ENCODE measurements at regions not wholly inside any gene's neighbourhood (a gene's known extent, or its start where the extent isn't known, plus 50 kb on each side); places are given as distances from the start of the nearest gene placed in this dataset.

GRCh38 chr12:70045036-70045435 lies 198.2 kb upstream of the CNOT2 start:
- intact Hi-C loops (cut with DNase I), result no loop called here
- no peak overlapping the region for H3K4me3 ChIP-seq (ENCODE audit: low read length)
- WGBS, result 42% methylated on average over 3 of the region's 3 CpGs
- H3K27ac ChIP-seq (ENCODE audit: low read length), result no peak overlapping the region
- H3K9me3 ChIP-seq (ENCODE audit: control insufficient read depth, low read length), result no peaks in the 10 kb centered on the region
- ATAC-seq, result no peak
- H3K4me1 ChIP-seq (ENCODE audit: control insufficient read depth, insufficient read depth, low read length), result peaks cover 5% of the 10 kb centered on the region
- no peaks in the 10 kb centered on the region for H3K27me3 ChIP-seq (ENCODE audit: control insufficient read depth, insufficient read depth)
- no peak for DNase-seq

- Histone ChIP-seq H3K27me3 (ENCODE audit: control insufficient read depth, insufficient read depth) (no peaks in the 10 kb centered on the region), H3K4me1 (ENCODE audit: control insufficient read depth, insufficient read depth, low read length) (peaks cover 5% of the 10 kb centered on the region), H3K4me3 (ENCODE audit: low read length) (no peak overlapping the region), H3K9me3 (ENCODE audit: control insufficient read depth, low read length) (no peaks in the 10 kb centered on the region), H3K27ac (ENCODE audit: low read length) (no peak overlapping the region)
- intact Hi-C loops (cut with DNase I), result no loop called here
- 74% methylated on average over 4 of the region's 4 CpGs for WGBS
- ATAC-seq, result no peak
- DNase-seq, result no peak
Measured at GRCh38 chr12:70045514-70045913, 197.7 kb upstream of the CNOT2 start.

DNA sequence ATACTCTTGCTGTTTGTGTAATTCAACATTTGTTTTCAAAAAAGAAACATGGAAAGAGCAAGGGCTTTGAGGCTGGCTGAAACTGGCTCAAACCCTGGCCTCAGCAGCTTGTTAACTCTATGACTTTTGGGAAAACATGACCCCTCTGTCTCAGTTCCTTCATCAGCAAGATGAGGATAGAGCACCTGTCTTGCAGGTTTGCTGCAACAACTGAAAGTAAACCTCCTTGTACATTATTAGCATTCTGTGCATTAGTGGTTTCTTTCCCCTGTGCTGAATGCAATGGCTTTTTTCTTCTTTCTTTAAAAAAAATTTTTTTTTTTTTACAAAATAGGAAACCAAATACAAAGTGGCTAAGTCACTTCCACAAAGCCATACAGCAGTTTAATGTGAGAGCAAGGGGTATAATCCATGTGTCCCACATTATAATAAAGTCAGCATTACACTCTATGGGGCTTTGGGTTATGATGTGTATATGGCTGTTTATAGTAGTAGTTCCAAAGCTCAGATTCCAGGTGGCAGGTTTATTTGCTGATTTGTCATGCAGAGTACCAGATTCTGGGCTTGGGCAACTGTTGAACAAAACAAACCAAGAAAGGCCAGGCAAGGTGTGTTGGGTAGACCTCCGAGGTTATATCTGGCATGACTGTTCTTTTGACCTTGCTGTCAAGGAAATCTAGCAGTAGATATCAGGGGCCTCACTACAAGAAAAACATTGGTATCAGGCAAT lies 194.5 kb upstream of the CNOT2 start:
- no peaks in the 10 kb centered on the region for H3K27me3 ChIP-seq (ENCODE audit: control insufficient read depth, insufficient read depth)
- H3K9me3 ChIP-seq (ENCODE audit: control insufficient read depth, low read length), result no peaks in the 10 kb centered on the region
- DNase-seq (no peak), ATAC-seq (no peak)
- no peak overlapping the region for H3K4me3 ChIP-seq (ENCODE audit: low read length)
- intact Hi-C loops (cut with DNase I), result no loop called here
- WGBS, result 74% methylated on average over 1 of the region's 1 CpG
- peaks cover 1% of the 10 kb centered on the region for H3K4me1 ChIP-seq (ENCODE audit: control insufficient read depth, insufficient read depth, low read length)
- no peak overlapping the region for H3K27ac ChIP-seq (ENCODE audit: low read length)

DNA sequence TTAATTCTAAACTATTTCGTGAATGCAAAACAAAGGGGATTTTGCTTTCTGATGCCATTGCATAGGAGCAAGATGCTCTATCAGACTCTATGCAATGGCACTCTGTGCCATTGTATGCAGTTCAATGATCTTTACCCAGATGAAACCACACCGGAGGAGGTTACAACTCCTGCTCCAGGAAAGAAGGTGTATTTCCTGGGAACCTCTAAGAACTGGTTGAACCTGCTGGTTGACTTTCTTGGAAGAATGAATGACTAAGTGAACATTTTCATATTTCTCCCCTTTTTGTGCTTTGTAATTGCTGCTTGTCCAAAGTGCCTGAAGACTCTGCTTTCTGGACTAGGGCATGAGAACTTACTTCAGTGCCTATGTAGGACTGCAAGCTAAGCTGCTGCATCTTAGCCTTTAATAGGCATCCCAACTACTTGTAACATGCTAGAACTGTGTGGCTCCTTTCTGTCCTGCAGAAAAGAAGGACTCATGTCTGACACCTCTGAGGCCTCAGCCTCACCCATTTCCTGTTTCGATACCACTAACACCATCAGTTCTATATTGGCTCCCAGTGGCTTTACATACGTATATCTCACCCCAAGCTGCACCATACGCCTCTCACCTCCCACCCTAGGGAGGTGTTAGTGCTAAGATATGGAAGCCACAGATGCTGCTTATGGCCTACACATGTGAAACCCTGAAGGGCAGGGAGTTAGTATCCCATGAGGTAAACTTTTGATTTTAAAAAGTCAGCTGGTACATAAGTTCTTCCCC lies 193.5 kb upstream of the CNOT2 start:
- intact Hi-C loops (cut with DNase I), result no loop called here
- no peak for ATAC-seq
- H3K27ac ChIP-seq (ENCODE audit: low read length), result no peak overlapping the region

GRCh38 chr12:70052476-70052875 lies 190.8 kb upstream of the CNOT2 start:
- no peak overlapping the region for H3K4me3 ChIP-seq (ENCODE audit: low read length)
- no peak for DNase-seq
- no peaks in the 10 kb centered on the region for H3K27me3 ChIP-seq (ENCODE audit: control insufficient read depth, insufficient read depth)
- intact Hi-C loops (cut with DNase I), result no loop called here
- ATAC-seq, result no peak
- H3K4me1 ChIP-seq (ENCODE audit: control insufficient read depth, insufficient read depth, low read length), result no peaks in the 10 kb centered on the region
- no peaks in the 10 kb centered on the region for H3K9me3 ChIP-seq (ENCODE audit: control insufficient read depth, low read length)
- H3K27ac ChIP-seq (ENCODE audit: low read length), result no peak overlapping the region
- 77% methylated on average over 1 of the region's 1 CpG for whole genome bisulfite sequencing

More for the DNA sequence above, 193.5 kb upstream of the CNOT2 start:
- H3K9me3 ChIP-seq (ENCODE audit: control insufficient read depth, low read length), result no peaks in the 10 kb centered on the region
- WGBS, result 71% methylated on average over 5 of the region's 5 CpGs
- no peaks in the 10 kb centered on the region for H3K4me1 ChIP-seq (ENCODE audit: control insufficient read depth, insufficient read depth, low read length)
- no peak for DNase-seq
- H3K4me3 ChIP-seq (ENCODE audit: low read length), result no peak overlapping the region
- no peaks in the 10 kb centered on the region for H3K27me3 ChIP-seq (ENCODE audit: control insufficient read depth, insufficient read depth)

GRCh38 chr12:70052931-70053497 lies 190.2 kb upstream of the CNOT2 start:
- intact Hi-C loops (cut with DNase I), result no loop called here
- H3K9me3 ChIP-seq (ENCODE audit: control insufficient read depth, low read length), result no peaks in the 10 kb centered on the region
- DNase-seq (peak in 2 of 3 donors; percentile 12 to 44), ATAC-seq (peak; percentile 97 to 98)
- WGBS, result 51% methylated on average over 4 of the region's 4 CpGs
- no peak overlapping the region for H3K27ac ChIP-seq (ENCODE audit: low read length)
- H3K4me3 ChIP-seq (ENCODE audit: low read length), result no peak overlapping the region
- no peaks in the 10 kb centered on the region for H3K27me3 ChIP-seq (ENCODE audit: control insufficient read depth, insufficient read depth)
- no peaks in the 10 kb centered on the region for H3K4me1 ChIP-seq (ENCODE audit: control insufficient read depth, insufficient read depth, low read length)

DNA sequence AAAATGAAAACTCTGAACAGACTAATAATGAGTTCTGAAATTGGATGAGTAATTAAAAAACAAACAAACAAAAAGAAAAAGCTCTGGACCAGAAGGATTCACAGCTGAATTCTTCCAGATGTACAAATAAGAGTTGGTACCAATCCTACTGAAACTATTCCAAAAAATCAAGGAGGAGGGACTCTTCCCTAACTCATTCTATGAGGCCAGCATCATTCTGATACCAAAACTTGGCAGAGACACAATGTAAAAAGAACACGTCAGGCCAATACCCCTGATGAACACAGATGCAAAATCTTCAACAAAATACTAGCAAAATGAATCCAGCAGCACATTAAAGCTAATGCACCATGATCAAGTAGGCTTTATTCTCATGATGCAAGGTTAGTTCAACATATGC lies 183.9 kb upstream of the CNOT2 start:
- no peak for ATAC-seq
- H3K27ac ChIP-seq (ENCODE audit: low read length), result no peak overlapping the region
- no peaks in the 10 kb centered on the region for H3K4me1 ChIP-seq (ENCODE audit: control insufficient read depth, insufficient read depth, low read length)
- intact Hi-C loops (cut with DNase I), result no loop called here
- no peak overlapping the region for H3K4me3 ChIP-seq (ENCODE audit: low read length)
- H3K9me3 ChIP-seq (ENCODE audit: control insufficient read depth, low read length), result no peaks in the 10 kb centered on the region
- no peak for DNase-seq
- H3K27me3 ChIP-seq (ENCODE audit: control insufficient read depth, insufficient read depth), result no peaks in the 10 kb centered on the region
- WGBS, result 25% methylated on average over 1 of the region's 1 CpG

DNA sequence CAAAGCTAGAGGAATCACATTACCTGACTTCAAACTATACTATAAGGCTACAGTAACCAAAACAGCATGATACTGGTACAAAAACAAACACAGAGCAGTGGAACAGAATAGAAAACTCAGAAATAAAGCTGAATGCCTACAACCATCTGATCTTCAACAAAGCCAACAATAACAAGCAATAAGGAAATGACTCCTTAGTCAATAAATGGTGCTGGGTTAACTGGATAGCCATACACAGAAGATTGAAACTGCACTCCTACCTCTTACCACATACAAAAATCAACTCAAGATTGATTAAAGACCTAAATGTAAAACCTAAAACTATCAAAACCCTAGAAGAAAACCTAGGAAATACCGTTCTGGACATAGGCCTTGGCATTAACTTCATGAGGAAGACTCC lies 182.6 kb upstream of the CNOT2 start:
- Histone ChIP-seq H3K9me3 (ENCODE audit: control insufficient read depth, low read length) (no peaks in the 10 kb centered on the region), H3K4me1 (ENCODE audit: control insufficient read depth, insufficient read depth, low read length) (peaks cover 2% of the 10 kb centered on the region), H3K4me3 (ENCODE audit: low read length) (no peak overlapping the region), H3K27me3 (ENCODE audit: control insufficient read depth, insufficient read depth) (no peaks in the 10 kb centered on the region), H3K27ac (ENCODE audit: low read length) (no peak overlapping the region)
- intact Hi-C loops (cut with DNase I), result no loop called here
- DNase-seq, result no peak
- no peak for ATAC-seq
- 84% methylated on average over 1 of the region's 1 CpG for WGBS

GRCh38 chr12:70068743-70069142 lies 174.5 kb upstream of the CNOT2 start:
- Histone ChIP-seq H3K4me1 (ENCODE audit: control insufficient read depth, insufficient read depth, low read length) (peaks cover 2% of the 10 kb centered on the region), H3K4me3 (ENCODE audit: low read length) (no peak overlapping the region), H3K27ac (ENCODE audit: low read length) (no peak overlapping the region), H3K27me3 (ENCODE audit: control insufficient read depth, insufficient read depth) (no peaks in the 10 kb centered on the region), H3K9me3 (ENCODE audit: control insufficient read depth, low read length) (no peaks in the 10 kb centered on the region)
- 59% methylated on average over 2 of the region's 2 CpGs for WGBS
- intact Hi-C loops (cut with DNase I), result no loop called here
- ATAC-seq, result no peak
- DNase-seq, result no peak

DNA sequence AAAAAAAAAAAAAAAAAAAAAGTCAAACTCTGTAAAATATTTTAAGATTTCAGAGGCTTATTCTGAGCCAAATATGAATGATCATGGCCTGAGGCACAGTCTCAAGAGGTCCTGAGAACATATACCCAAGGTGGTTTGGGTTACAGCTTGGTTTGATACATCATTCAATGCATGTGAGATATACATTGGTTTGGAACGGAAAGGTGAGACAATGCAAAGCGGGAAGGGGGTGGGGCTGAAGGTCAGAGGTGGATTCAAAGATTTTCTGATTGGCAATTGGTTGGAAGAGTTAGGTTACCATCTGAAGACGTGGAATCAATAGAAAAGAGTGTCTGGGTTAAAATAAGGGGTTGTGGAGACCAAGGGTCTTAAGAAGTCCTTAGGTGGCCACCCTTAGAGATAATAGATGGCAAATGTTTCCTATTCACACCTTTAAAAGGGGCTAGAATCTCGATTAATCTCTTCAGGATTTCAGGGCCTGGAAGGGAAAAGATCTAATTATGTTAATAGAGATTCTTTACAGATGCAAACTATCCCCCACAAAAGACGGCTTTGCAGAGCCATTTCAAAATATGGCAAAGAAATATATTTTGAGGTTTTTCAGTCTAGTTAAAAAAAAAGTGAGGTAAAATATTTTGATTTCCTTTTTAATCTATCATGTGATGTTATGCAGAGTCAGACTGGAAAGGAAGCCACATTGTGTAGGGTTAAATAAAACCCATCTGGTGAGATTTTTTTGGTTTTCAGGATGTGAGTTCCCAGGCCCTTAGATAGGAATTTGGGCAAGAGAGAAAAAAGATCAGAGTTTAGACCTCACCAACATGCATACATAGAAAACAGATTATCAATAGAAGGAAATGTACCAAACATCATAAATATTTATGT lies 173.8 kb upstream of the CNOT2 start:
- intact Hi-C loops (cut with DNase I), result no loop called here
- Histone ChIP-seq H3K4me1 (ENCODE audit: control insufficient read depth, insufficient read depth, low read length) (peaks cover 1% of the 10 kb centered on the region), H3K4me3 (ENCODE audit: low read length) (no peak overlapping the region), H3K9me3 (ENCODE audit: control insufficient read depth, low read length) (no peaks in the 10 kb centered on the region), H3K27me3 (ENCODE audit: control insufficient read depth, insufficient read depth) (no peaks in the 10 kb centered on the region), H3K27ac (ENCODE audit: low read length) (no peak overlapping the region)
- no peak for ATAC-seq
- WGBS, result 73% methylated on average over 5 of the region's 5 CpGs
- no peak for DNase-seq

Data from right cardiac atrium (tissue), 5 donors.